Pancreas (tissue), 10 donors: ENCODE measurements at regions not wholly inside any gene's neighbourhood (a gene's known extent, or its start where the extent isn't known, plus 50 kb on each side); places are given as distances from the start of the nearest gene placed in this dataset.

Experiments used
- ATAC-seq, 4 donors: fragments of 200-7000 bp; cut with Tn5 transposase; one replicate each; pipeline versions ENCODE4 v1.8.0 to v1.9.1; 2020; ENCODE audit warnings: mild to moderate bottlenecking in 4 of 4, moderate library complexity in 4 of 4
- DNase-seq, 6 donors: peaks; one replicate each; pipeline ENCODE4 v3.0.0-alpha.2; 2020
- FAIRE-seq: peaks from 2 replicates; lab custom pipeline; 2012; peaks lifted over from hg19 to GRCh38; lab: Jason Lieb, UNC
- H3K27ac ChIP-seq, 4 donors: fragments of 200-600 bp; sonication (generic); 1 replicate in 3 of 4; 2 replicates in 1 of 4; pipeline versions ENCODE4 v1.5.0 to v1.8.0; 2020
- H3K27me3 ChIP-seq, 4 donors: fragments of 200-600 bp; one replicate each; pipeline ENCODE4 v1.8.0; 2021
- H3K36me3 ChIP-seq, 3 donors: fragments of 200-600 bp; sonication (generic) in 1 of 3; one replicate each; pipeline versions ENCODE4 v1.5.0 to v1.8.0; 2020 to 2021
- H3K4me1 ChIP-seq, 3 donors: fragments of 200-600 bp; one replicate each; pipeline ENCODE4 v1.8.0; 2021
- H3K4me3 ChIP-seq, 4 donors: fragments of 200-600 bp; sonication (generic) in 2 of 4; one replicate each; pipeline versions ENCODE4 v1.5.0 to v1.8.0; 2020 to 2021
- H3K9me3 ChIP-seq, 4 donors: fragments of 200-600 bp; one replicate each; pipeline ENCODE4 v1.8.0; 2021
- WGBS, 2 donors: extraction: QIAGEN DNeasy Blood & Tissue Kit; methylation state at CpG; one replicate each; pipeline ENCODE4 v1.1.7; 2013; 5-methylcytosine and 5-hydroxymethylcytosine counted together
- intact Hi-C, 3 donors: fragments of 100-400 bp; cut with DNase I; formaldehyde crosslinking; loops; one replicate each; pipeline versions ENCODE4 v1.11.1 to v1.14.2; 2022
- TF ChIP-seq, protein P1 (sequence below), 4 donors: fragments of 200-600 bp; sonication (generic) in 3 of 4; IDR thresholded peaks; one replicate each; pipeline versions ENCODE4 v1.5.0 to v1.8.0; 2021; ENCODE audit warnings: antibody characterized with exemption in 4 of 4
- donor health status: healthy with polysubstance abuse.
- donor health status: DM: no; HTN: no; CAD: no; lungs with moderate emphysema.
- donor health status: DM: no; HTN: no; CAD: no.
- donor health status: control.
- donor health status: control.
- donor health status: Bipolar disorder and iron deficiency.
- donor health status: DM: yes; HTN: yes; CAD: no.
- donor health status: DM: no; HTN: no; CAD: no.
- donor health status: DM: no; HTN: no; CAD: no.
- donor health status: DM: yes; HTN: yes; CAD: no.

DNA sequence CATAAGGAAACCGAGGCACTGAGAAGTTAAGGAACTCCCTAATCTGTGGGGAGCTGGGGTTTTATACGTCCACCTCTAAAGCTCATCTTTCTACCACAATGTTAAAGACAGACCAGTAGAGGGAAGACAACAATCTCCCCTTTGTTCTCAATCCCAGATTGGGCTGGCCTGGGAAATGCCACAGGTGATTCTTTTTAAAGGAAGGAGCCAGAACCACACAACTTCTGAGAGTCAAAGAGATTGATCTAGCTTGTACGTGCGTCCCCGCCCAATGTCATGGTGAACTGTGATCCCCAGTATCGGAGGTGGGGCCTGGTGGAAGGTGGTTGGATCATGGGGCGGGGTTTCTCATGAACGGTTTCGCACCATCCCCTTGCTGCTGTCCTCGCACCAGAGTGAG, 81.8 kb upstream of the LCLAT1 start:
- intact Hi-C loops = no loop called here
- no peak overlapping the region for H3K4me3 ChIP-seq
- H3K27me3 ChIP-seq = no peaks in the 10 kb centered on the region
- ATAC-seq = peak; percentile 73 to 87 (median 82)
- H3K4me1 ChIP-seq = peaks cover 0 to 19% (median 15%) of the 10 kb centered on the region in 3 donors
- WGBS, 2 donors = 27% methylated on average over 10 of the region's 10 CpGs
- TF ChIP-seq, protein P1, sequence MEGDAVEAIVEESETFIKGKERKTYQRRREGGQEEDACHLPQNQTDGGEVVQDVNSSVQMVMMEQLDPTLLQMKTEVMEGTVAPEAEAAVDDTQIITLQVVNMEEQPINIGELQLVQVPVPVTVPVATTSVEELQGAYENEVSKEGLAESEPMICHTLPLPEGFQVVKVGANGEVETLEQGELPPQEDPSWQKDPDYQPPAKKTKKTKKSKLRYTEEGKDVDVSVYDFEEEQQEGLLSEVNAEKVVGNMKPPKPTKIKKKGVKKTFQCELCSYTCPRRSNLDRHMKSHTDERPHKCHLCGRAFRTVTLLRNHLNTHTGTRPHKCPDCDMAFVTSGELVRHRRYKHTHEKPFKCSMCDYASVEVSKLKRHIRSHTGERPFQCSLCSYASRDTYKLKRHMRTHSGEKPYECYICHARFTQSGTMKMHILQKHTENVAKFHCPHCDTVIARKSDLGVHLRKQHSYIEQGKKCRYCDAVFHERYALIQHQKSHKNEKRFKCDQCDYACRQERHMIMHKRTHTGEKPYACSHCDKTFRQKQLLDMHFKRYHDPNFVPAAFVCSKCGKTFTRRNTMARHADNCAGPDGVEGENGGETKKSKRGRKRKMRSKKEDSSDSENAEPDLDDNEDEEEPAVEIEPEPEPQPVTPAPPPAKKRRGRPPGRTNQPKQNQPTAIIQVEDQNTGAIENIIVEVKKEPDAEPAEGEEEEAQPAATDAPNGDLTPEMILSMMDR (IDR thresholded peaks at IDR 0.05) = no peak
- no peak for FAIRE-seq
- H3K27ac ChIP-seq = peak overlapping the region in 3 of 4 donors; percentile 51 to 52 (median 52)
- no peaks in the 10 kb centered on the region for H3K9me3 ChIP-seq
- no peaks in the 10 kb centered on the region for H3K36me3 ChIP-seq
- peak in 5 of 6 donors; percentile 45 to 84 (median 74) for DNase-seq

DNA sequence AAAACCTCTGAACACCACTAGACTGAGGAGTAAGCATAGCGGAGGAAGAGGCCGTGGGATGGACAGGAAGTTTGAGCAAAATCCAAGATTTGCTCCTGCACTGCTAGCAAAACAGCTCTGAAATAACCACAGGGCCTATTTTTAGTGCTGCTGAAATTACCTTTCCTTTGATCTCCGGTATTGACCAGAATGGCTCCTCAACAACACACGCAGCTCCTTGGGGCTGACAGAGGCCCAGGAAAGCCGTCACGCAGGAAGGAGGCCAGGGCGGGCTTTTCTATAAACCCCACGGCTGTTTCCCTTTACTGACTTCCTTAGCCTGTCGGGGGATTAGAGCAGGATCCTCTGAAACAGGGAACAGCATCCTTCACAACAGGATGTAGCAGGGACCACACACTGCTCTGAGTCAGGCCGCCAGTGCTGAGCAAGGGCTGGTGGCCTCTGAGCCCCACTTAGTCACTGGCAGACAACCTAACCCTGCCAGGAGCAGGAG, 80.8 kb upstream of the LCLAT1 start:
- Histone ChIP-seq H3K9me3 (no peaks in the 10 kb centered on the region), H3K27me3 (no peaks in the 10 kb centered on the region), H3K4me3 (no peak overlapping the region), H3K4me1 (peaks cover 0 to 19% (median 15%) of the 10 kb centered on the region in 3 donors), H3K27ac (peak overlapping the region in 1 of 4 donors; percentile 51), H3K36me3 (no peaks in the 10 kb centered on the region)
- TF ChIP-seq, protein P1 (IDR thresholded peaks at IDR 0.05) = no peak
- DNase-seq (no peak), ATAC-seq (no peak), FAIRE-seq (no peak)
- 82 to 88% methylated on average over 10 of the region's 10 CpGs for WGBS, 2 donors
- intact Hi-C loops = no loop called here

DNA sequence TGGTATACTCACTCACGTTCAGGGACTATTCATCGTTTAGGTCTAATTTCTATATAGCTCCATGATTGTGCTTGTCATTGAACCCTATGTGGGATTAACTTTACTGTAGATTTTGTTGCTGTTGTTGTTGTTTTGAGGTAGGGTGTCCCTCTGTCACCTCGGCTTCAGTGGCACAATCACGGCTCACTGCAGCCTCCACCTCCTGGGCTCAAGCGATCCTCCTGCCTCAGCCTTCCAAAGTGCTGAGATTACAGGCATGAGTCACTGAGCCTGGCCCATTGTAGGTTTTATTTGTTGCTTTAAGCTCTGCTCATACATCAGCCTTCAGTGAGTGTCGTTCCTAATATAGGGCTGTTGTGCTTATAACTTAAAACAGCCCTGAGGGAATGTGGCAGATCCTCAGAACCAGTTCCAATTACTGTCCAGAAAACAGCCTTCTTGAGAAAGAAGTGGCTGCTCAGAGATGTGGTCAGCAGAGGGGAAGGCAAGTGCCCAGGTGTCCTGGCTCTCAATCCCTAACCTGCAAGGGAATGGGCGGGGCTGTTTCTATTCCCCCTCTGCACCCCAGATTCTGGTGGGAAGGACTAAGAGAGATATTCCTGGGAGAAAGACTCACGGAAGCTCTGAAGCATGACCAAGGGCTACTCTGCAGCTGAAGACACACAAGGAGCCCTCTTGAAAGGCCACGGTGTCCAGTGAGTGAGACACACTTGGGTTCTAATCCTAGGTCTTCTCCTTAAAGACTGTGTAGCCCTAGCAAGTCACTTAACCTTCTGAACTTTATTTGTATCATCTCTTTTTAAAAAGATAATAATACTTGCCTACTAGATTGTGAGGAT, 79.6 kb upstream of the LCLAT1 start:
- no peak for DNase-seq

DNA sequence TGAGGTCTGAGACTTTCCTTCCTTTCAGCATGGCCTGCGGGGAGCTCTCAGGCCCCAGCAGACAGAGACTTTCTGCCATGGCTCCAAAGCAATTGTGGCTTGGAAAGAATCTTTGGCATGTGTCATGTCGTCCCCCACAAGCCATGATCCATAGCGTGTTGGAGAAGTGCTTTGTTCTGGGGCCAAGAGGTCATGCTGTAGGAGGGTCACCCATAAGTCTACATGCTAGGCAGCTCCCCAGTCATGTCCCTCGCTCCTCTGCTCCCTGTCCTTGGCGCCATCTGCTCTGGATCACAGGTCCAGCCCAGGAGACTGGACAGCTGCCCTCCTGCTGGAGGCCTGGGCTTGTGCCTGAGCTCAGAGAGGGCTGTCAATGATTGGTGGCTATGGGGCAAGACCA, 78.8 kb upstream of the LCLAT1 start:
- Histone ChIP-seq H3K27ac (peak overlapping the region in 2 of 4 donors; percentile 39 to 46), H3K27me3 (no peaks in the 10 kb centered on the region), H3K9me3 (no peaks in the 10 kb centered on the region), H3K4me1 (peaks cover 0 to 12% (median 5%) of the 10 kb centered on the region in 3 donors), H3K36me3 (no peaks in the 10 kb centered on the region), H3K4me3 (no peak overlapping the region)
- intact Hi-C loops = no loop called here
- TF ChIP-seq, protein P1 (IDR thresholded peaks at IDR 0.05) = no peak
- DNase-seq (peak; percentile 69 to 89 (median 78)), ATAC-seq (peak; percentile 69 to 81 (median 75)), FAIRE-seq (no peak)
- 48 to 59% methylated on average over 5 of the region's 5 CpGs for WGBS, 2 donors

More for the DNA sequence above, 79.6 kb upstream of the LCLAT1 start:
- H3K27ac ChIP-seq = peak overlapping the region in 2 of 4 donors; percentile 39 to 46
- no peak overlapping the region for H3K4me3 ChIP-seq
- FAIRE-seq (no peak), ATAC-seq (no peak)
- H3K36me3 ChIP-seq = no peaks in the 10 kb centered on the region
- intact Hi-C loops = no loop called here
- H3K4me1 ChIP-seq = peaks cover 0 to 19% (median 11%) of the 10 kb centered on the region in 3 donors
- no peaks in the 10 kb centered on the region for H3K27me3 ChIP-seq
- no peaks in the 10 kb centered on the region for H3K9me3 ChIP-seq
- TF ChIP-seq, protein P1 (IDR thresholded peaks at IDR 0.05) = no peak
- 93 to 98% methylated on average over 9 of the region's 9 CpGs for WGBS, 2 donors
